ENCODE measurements at regions not wholly inside any gene's neighbourhood (a gene's known extent, or its start where the extent isn't known, plus 50 kb on each side); places are given as distances from the start of the nearest gene placed in this dataset.
A peak's percentile ranks its signal among the peaks of the same experiment; 100 is the strongest.

DNA sequence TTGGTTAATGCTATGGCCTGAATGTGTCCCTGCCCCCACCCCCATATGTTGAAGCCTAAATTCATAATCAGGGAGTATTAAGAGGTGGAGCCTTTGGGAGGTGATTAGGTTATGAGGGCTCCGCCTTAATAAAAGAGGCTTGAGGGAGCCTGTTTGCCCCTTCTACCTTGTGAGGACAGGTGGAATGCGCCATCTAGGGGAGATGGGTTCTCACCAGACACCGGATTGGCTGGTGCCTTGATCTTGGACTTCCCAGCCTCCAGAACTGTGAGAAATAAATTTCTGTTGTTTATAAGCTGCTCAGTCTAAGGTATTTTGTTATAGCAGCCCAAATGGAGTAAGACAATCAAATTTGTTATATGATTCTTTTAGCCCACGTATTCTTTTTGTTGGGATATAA lies 148.3 kb downstream of the PTCSC3 start:
- DNase-seq, result no peak

GRCh38 chr14:36027354-36027753 lies 149.2 kb downstream of the PTCSC3 start:
- no peak for DNase-seq

- no peak for DNase-seq
Measured at GRCh38 chr14:36022765-36023410, 153.6 kb downstream of the PTCSC3 start.

GRCh38 chr14:36021591-36022320 lies 154.8 kb downstream of the PTCSC3 start:
- DNase-seq, result no peak

DNA sequence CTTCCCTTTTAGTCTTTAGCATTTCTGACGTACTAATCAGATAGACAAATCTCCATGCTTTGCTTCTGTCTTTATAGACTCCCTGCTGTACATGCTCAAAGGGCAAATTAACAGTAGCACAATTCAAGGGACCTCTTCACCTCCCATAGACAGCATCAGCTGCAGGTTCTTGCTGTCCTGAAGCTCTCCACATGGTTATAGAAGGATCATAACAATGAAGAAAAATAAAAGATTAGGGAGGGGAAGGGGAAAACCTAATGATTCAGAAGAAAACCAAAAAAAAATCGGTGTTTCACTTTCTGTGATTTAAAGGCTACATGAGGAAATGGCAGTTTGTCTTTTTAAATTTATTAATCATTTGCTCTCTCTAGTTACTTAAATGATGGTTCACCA lies 155.5 kb downstream of the PTCSC3 start:
- DNase-seq, result no peak

- no peak for DNase-seq
Measured at GRCh38 chr14:36020120-36021029, 156.1 kb downstream of the PTCSC3 start.

- DNase-seq, result peak; percentile 46
Measured at GRCh38 chr14:36019126-36019525, 157.4 kb downstream of the PTCSC3 start.

GRCh38 chr14:36014236-36014635 lies 162.3 kb downstream of the PTCSC3 start:
- no peak for DNase-seq

DNA sequence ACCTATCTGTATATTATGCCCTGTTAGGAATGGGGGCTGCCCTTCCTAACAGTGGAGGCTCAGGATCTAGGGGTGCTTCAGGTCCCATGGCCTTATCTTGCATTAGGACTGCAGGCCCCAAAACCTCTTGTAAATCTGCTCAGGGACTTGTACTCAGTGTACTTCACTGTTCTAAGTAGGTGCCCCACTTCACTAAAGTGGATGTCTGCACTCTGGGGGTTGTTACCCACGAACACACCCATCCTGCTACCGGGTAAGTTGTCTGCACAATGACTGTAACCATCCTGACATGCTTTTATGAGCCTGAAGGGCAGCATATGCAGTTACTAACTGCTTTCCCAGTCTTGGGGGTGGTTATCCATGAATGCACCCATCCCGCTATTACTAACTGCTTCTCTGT lies 163.0 kb downstream of the PTCSC3 start:
- no peak for DNase-seq

GRCh38 chr14:36012621-36013020 lies 163.9 kb downstream of the PTCSC3 start:
- DNase-seq, result no peak

DNA sequence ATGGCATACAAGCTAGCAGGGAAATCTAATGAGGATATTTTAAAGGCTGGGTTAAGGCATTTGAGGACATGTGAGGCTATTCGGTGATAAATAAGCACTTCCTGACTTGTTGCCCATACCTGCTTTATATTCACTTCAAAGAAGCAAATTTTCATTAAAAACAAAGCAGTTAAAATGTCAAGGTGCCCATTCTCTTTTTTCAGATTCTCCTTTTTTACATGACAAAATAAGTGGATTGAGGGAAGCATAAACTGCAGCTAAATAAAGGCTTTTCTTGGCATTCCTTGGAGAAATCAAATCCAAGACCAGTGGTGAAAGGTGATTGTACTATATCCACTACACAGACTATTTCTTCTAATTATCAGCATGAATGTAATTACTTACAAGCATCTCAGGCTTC lies 166.9 kb downstream of the PTCSC3 start:
- DNase-seq, result no peak

DNA sequence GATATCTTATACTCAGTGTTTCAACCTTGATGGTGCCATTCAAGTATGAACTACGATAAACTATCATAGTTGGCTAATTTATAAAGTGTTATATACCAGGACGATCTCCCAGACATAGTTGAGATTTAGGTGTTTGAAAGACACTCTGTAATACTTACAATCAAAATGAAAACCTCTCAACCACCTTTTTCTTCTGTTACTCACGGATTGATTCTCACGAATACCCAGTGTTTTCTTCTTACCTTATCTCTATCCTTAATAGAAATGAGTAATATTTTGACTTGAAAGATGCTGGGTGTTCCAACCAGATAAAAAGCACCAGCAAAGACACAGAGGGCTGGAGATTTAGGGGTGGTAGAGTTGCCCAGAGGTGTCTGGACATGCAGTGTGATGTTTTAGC lies 169.9 kb downstream of the PTCSC3 start:
- DNase-seq, result no peak

- no peak for DNase-seq
Measured at GRCh38 chr14:36005670-36006069, 170.9 kb downstream of the PTCSC3 start.

DNA sequence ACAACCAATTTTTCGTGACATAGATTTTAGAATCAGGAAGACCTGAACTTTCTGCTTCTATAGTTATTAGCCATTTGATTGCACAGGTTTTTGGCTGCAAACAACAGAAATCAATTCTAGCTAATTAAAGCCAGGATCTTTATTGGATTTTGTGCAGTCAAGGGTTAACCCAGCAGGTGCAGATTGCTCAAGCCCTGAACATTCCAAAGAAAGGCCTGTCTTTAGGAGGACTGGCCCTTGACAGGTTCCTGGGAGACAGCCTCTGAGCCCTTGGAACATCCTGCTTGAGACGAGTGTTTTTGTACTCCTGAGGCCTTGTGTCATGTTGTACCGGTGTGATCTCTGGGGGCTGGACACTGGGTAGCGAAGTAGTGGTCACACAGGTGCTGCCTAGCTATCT lies 174.6 kb downstream of the PTCSC3 start:
- no peak for DNase-seq

DNA sequence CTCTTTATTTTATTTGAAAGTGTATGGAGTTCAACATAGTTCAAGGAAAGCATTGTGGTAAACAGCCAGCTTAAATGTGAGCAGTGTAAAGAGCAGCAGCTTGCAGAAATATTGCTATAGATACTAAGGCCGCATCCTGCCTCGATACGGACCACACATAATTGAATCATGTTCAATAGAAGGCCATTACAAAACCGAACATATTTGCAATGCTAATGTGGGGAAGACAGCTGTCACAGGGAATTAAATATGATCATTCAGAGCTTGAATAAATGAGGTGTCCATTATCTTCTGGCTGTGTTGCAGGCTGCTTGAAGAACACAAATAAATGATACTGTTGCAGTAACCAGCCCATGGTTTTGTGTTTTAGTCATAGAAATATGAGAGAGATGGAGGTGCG lies 173.2 kb downstream of the BRMS1L start:
- no peak for DNase-seq

DNA sequence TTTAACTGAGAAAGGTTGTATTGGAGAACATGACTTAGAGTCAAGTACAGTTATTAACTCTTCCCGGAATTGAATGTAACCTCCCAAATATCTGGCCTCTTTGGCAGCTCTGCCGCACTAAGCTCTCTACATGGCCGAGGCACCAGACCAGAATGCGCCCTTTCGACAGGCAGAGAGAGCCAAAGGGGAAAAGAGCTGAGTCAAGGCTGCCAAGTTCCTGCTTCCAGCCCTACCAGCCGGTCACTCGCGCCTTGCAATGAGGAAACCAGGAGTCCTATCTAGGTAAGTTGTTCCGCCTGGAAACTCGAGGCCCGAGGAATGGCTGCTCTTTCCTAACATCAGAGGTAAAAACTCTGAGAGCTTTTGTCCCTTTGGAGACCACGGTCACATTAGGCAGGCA lies 172.2 kb downstream of the BRMS1L start:
- no peak for DNase-seq

DNA sequence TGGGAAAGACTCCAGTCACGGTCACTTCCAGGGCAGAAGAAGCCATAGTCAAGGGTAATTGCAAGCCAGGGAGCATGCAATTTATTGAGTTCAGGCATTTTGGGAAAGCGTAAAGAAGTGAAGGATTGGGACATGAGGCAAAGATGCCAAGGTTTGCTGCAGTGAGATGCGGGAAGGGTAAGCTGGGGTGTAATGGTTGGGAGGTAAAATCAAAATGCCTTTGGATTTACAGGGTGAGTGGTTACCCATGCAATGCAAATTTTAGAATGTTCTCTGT lies 167.5 kb downstream of the BRMS1L start:
- DNase-seq, result no peak

DNA sequence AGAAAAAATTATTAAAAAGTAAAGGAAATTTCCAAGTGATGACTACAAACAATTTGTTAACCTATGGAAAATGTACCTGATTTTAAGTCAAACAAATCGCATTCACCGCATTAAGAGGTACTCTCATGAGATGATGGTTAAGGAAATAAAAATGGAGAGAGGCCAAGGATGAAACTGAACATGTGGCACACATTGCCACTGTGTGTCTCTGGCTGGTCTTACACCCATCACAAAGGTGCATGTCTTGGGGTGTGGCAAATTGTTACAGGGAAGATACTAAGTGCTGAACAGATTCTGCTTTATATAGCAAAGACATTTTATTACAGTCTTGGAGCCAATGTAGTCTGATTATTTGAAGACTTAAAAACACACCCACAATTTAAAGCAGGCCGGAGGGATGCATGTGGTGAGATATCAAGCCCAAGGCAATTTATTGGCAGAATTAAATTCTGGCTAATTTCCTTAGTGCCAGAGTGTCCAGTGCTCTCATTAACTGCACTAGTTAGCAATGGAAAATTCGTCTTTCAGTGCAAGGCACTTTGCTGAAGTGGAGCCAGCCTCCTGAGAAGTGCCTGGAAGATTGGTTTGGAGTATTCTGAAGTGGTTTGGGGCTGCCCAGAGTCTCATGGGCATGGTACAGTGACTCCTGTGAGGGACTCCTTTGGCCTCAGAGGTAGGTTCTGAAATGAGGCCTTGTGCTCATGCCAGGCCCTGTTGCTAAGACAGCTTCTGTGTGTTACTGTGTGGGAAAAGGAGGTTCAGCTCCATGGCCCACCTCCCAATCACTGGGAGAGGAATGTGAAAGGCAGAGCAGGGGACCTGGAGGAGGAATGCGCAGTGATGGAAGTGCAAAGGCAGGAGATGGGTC lies 166.9 kb downstream of the BRMS1L start:
- no peak for DNase-seq

- no peak for DNase-seq
Measured at GRCh38 chr14:35991356-35991755, 165.2 kb downstream of the BRMS1L start.

- no peak for DNase-seq
Measured at GRCh38 chr14:35989736-35990135, 163.6 kb downstream of the BRMS1L start.

DNA sequence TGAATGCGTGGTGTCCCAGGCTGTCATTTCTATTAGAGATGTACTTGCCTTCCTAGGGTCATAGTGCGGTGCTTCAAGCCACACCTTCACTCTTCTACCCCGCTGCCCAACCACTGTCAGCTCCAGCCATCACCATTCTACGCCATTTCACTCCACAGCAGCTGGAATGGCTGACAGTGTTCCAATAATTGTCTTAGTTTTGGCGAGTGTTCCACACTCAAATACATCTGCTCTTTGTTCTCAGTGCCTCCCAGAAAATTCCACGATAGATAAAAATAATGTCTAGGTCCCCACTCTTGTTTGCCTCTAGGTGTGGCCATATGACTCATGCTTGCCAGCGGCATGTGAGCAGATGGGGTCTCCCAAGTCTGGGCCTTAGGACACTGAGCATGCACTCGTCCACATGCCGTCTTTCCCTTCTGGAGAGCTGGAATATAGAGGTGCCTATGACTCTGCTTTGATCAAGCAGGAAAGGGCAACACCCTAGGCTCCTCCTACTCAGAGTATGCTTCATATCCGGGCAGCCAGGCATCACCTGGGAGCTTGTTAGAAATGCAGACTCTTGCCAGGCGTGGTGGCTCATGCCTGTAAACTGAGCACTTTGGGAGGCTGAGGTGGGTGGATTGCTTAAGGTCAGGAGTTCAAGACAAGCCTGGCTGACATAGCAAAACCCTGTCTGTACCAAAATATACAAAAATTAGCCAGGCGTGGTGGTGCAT lies 163.0 kb downstream of the BRMS1L start:
- no peak for DNase-seq

GRCh38 chr14:35988550-35988949 lies 162.4 kb downstream of the BRMS1L start:
- no peak for DNase-seq

Measured in fibroblast of skin of abdomen (primary cell).